Endothelial cell of umbilical vein (primary cell): ENCODE measurements at regions not wholly inside any gene's neighbourhood (a gene's known extent, or its start where the extent isn't known, plus 50 kb on each side); places are given as distances from the start of the nearest gene placed in this dataset.

Source experiments
- BruUV-seq: library from RNA; stranded (reverse); fragments of 400-500 nt; replicated peaks from 2 replicates; lab custom pipeline; 2021; lab: Mats Ljungman, UMichigan
- CTCF ChIA-PET: fragments of 300-600, 350-600 bp; sonication (Branson Sonifier 250); formaldehyde crosslinking; loops from one replicate; lab custom pipeline; 2021; ENCODE audit warnings: antibody characterized with exemption, inconsistent platforms; lab: Charles Lee
- POLR2A ChIA-PET: fragments of 300-600, 350-600 bp; sonication (Branson Sonifier 250); formaldehyde crosslinking; loops from one replicate; lab custom pipeline; 2021; ENCODE audit warnings: antibody characterized with exemption, inconsistent platforms; lab: Charles Lee
- DNase-seq: peaks from one replicate; pipeline ENCODE4 v3.0.0-alpha.2; 2011; ENCODE audit warnings: low read depth, low spot score
- FAIRE-seq: peaks from 2 replicates; lab custom pipeline; 2011; peaks lifted over from hg19 to GRCh38; lab: Jason Lieb, UNC
- H2AFZ ChIP-seq: 2 replicates; pipeline ENCODE4 v1.6.0; 2012; ENCODE audit warnings: low read depth, low read length, control low read depth, inconsistent platforms
- H3K27ac ChIP-seq: 2 replicates; pipeline ENCODE4 v1.5.1; 2011; ENCODE audit warnings: low read depth, mild to moderate bottlenecking, control low read depth, low read length, moderate library complexity; ENCODE audit not compliant: insufficient read depth
- H3K27me3 ChIP-seq, 2 experiments: 2 replicates each; pipeline versions ENCODE4 v1.6.0 to v1.6.1; 2011; ENCODE audit warnings: low read length in 2 of 2, mixed read lengths in 1 of 2; ENCODE audit not compliant: control insufficient read depth in 2 of 2, insufficient read depth in 2 of 2
- H3K36me3 ChIP-seq, 2 experiments: 2 replicates in 1 of 2; 3 replicates in 1 of 2; pipeline ENCODE4 v1.5.1; 2011; ENCODE audit warnings: low read length in 2 of 2, mild to moderate bottlenecking in 1 of 2, moderate library complexity in 1 of 2; ENCODE audit not compliant: control insufficient read depth in 2 of 2, insufficient read depth in 2 of 2; ENCODE audit errors: extremely low read depth in 1 of 2
- H3K4me1 ChIP-seq: 3 replicates; pipeline ENCODE4 v1.5.1; 2011; ENCODE audit warnings: mild to moderate bottlenecking, low read length; ENCODE audit not compliant: control insufficient read depth, insufficient read depth; ENCODE audit errors: extremely low read depth
- H3K4me2 ChIP-seq: 2 replicates; pipeline ENCODE4 v1.6.1; 2011; ENCODE audit warnings: low read length, control low read depth, mixed read lengths; ENCODE audit not compliant: insufficient read depth
- H3K4me3 ChIP-seq, 3 experiments: fragments of 200-600 bp in 1 of 3; sonication (generic), shearing (Covaris generic) in 1 of 3; replicated peaks in 1 of 3; 2 replicates each; pipeline ENCODE4 v1.5.1; 2011 to 2016; ENCODE audit warnings: control low read depth in 3 of 3, low read length in 3 of 3, mild to moderate bottlenecking in 2 of 3, inconsistent platforms in 1 of 3, low read depth in 1 of 3, moderate library complexity in 1 of 3; ENCODE audit not compliant: insufficient read depth in 1 of 3
- H3K79me2 ChIP-seq: 2 replicates; pipeline ENCODE4 v1.6.0; 2012; ENCODE audit warnings: low read length, inconsistent platforms; ENCODE audit not compliant: control insufficient read depth, insufficient read depth
- H3K9ac ChIP-seq: replicated peaks from 2 replicates; pipeline ENCODE3; 2011; ENCODE audit warnings: low read length, control low read depth; ENCODE audit not compliant: insufficient read depth; ENCODE audit errors: extremely low read depth
- H3K9me1 ChIP-seq: replicated peaks from 3 replicates; pipeline ENCODE4 v1.6.0; 2011; ENCODE audit warnings: mild to moderate bottlenecking, low read length; ENCODE audit not compliant: control insufficient read depth, insufficient read depth; ENCODE audit errors: extremely low read depth
- H3K9me3 ChIP-seq: replicated peaks from 2 replicates; pipeline ENCODE4 v1.5.1; 2012; ENCODE audit warnings: low read length, inconsistent platforms; ENCODE audit not compliant: control insufficient read depth, insufficient read depth
- H4K20me1 ChIP-seq: replicated peaks from 2 replicates; pipeline ENCODE3; 2011; ENCODE audit warnings: mild to moderate bottlenecking, low read length; ENCODE audit not compliant: control insufficient read depth, insufficient read depth; ENCODE audit errors: extremely low read depth
- EZH2 ChIP-seq: IDR thresholded peaks from 2 replicates; pipeline ENCODE4 v1.6.1; 2012; ENCODE audit warnings: borderline replicate concordance, low read depth, mild to moderate bottlenecking, moderate library complexity, low read length, inconsistent platforms; ENCODE audit not compliant: severe bottlenecking
- FOS ChIP-seq: IDR thresholded peaks from 2 replicates; pipeline ENCODE4 v1.6.1; 2011; ENCODE audit warnings: mild to moderate bottlenecking, low read length, moderate library complexity, borderline replicate concordance; ENCODE audit not compliant: insufficient read depth
- GATA2 ChIP-seq: IDR thresholded peaks from 2 replicates; pipeline ENCODE4 v1.7.0; 2011; ENCODE audit warnings: low read depth, mild to moderate bottlenecking, moderate library complexity, mixed read lengths, low read length; ENCODE audit not compliant: insufficient read length, insufficient read depth
- JUN ChIP-seq: IDR thresholded peaks from 2 replicates; pipeline ENCODE4 v1.6.1; 2011; ENCODE audit warnings: borderline replicate concordance, low read depth; ENCODE audit not compliant: insufficient read length, insufficient read depth
- MYC ChIP-seq: IDR thresholded peaks from one replicate; pipeline ENCODE4 v1.6.1; 2011; ENCODE audit warnings: mild to moderate bottlenecking, low read depth, low read length
- POLR2A ChIP-seq: IDR thresholded peaks from 2 replicates; pipeline ENCODE4 v1.6.1; 2012; ENCODE audit warnings: low read depth, mild to moderate bottlenecking, control low read depth, low read length
- POLR2AphosphoS5 ChIP-seq: IDR thresholded peaks from 2 replicates; pipeline ENCODE4 v1.6.1; 2012; ENCODE audit warnings: low read depth, mild to moderate bottlenecking, control low read depth, low read length, moderate library complexity; ENCODE audit not compliant: insufficient read depth
- dilution Hi-C: fragments of 300-500 bp; cut with MboI; formaldehyde crosslinking; loops from one replicate; pipeline ENCODE4 v1.15.0; 2019; ENCODE audit warnings: low sequenced_read_pairs; ENCODE audit not compliant: extremely low pct_ligation_motif_present
- intact Hi-C: fragments of 100-400 bp; cut with micrococcal nuclease; formaldehyde crosslinking; loops from one replicate; pipeline ENCODE4 v1.10.0; 2022
- TF ChIP-seq, protein P1 (sequence below), 2 donors: IDR thresholded peaks; 1 replicate in 1 of 2; 2 replicates in 1 of 2; pipeline ENCODE4 v1.5.1; 2011; ENCODE audit warnings: low read length in 2 of 2, mild to moderate bottlenecking in 2 of 2, moderate library complexity in 2 of 2, control low read depth in 1 of 2, inconsistent platforms in 1 of 2, low read depth in 1 of 2; ENCODE audit not compliant: insufficient read depth in 1 of 2; ENCODE audit errors: extremely low read depth in 1 of 2
- TF ChIP-seq, protein P2 (sequence below): IDR thresholded peaks from 2 replicates; pipeline ENCODE4 v1.6.1; 2011; ENCODE audit not compliant: insufficient read depth, insufficient read length

DNA sequence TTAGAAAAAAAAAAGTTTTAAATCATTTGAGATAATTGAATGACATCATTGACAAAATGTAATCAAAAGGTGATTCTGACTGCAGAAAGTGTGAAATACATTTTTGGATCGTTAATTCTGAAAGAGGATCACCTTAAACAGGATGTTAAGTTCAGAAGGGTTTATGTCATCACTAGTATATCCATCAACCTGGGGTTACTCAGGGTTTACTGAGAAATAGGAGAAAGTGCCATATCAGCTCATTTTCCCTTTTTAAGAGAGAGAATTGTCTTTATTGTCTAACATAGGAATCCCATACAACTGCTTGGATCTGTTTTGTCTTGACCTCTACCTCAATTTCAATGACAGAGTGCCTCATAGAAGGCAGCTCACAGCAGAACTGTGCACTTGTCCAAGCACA lies 466.1 kb upstream of the LINC00305 start:
- Histone ChIP-seq H3K9ac (no peak overlapping the region), H3K27me3 (no peaks in the 10 kb centered on the region), H3K9me3 (peaks cover 1% of the 10 kb centered on the region), H3K9me1 (no peaks in the 10 kb centered on the region), H3K36me3 (no peaks in the 10 kb centered on the region), H4K20me1 (no peaks in the 10 kb centered on the region), H3K4me3 (no peak overlapping the region), H3K79me2 (no peaks in the 10 kb centered on the region), H3K4me2 (no peak overlapping the region), H3K27ac (no peak overlapping the region), H3K4me1 (no peaks in the 10 kb centered on the region), H2AFZ (no peak overlapping the region)
- POLR2A ChIA-PET = no interaction called here
- dilution Hi-C loops (no loop called here), intact Hi-C loops (no loop called here)
- TF ChIP-seq, protein P1, sequence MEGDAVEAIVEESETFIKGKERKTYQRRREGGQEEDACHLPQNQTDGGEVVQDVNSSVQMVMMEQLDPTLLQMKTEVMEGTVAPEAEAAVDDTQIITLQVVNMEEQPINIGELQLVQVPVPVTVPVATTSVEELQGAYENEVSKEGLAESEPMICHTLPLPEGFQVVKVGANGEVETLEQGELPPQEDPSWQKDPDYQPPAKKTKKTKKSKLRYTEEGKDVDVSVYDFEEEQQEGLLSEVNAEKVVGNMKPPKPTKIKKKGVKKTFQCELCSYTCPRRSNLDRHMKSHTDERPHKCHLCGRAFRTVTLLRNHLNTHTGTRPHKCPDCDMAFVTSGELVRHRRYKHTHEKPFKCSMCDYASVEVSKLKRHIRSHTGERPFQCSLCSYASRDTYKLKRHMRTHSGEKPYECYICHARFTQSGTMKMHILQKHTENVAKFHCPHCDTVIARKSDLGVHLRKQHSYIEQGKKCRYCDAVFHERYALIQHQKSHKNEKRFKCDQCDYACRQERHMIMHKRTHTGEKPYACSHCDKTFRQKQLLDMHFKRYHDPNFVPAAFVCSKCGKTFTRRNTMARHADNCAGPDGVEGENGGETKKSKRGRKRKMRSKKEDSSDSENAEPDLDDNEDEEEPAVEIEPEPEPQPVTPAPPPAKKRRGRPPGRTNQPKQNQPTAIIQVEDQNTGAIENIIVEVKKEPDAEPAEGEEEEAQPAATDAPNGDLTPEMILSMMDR (IDR thresholded peaks at IDR 0.05; ENCODE audit: extremely low read depth in 1 of 2, insufficient read depth in 1 of 2, low read depth in 1 of 2, low read length in 2 of 2) = no peak
- TF ChIP-seq POLR2A = no peak
- no peak for TF ChIP-seq FOS
- TF ChIP-seq POLR2AphosphoS5 = no peak
- no peak for TF ChIP-seq GATA2
- no peak for TF ChIP-seq MYC
- no peak for TF ChIP-seq JUN
- TF ChIP-seq, protein P2, sequence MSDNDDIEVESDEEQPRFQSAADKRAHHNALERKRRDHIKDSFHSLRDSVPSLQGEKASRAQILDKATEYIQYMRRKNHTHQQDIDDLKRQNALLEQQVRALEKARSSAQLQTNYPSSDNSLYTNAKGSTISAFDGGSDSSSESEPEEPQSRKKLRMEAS = no peak
- no peak for TF ChIP-seq EZH2
- no TSS peak for BruUV-seq
- CTCF ChIA-PET = no interaction called here
- DNase-seq = no peak
- no peak for FAIRE-seq
